ENCODE measurements at regions not wholly inside any gene's neighbourhood (a gene's known extent, or its start where the extent isn't known, plus 50 kb on each side); places are given as distances from the start of the nearest gene placed in this dataset.

DNA sequence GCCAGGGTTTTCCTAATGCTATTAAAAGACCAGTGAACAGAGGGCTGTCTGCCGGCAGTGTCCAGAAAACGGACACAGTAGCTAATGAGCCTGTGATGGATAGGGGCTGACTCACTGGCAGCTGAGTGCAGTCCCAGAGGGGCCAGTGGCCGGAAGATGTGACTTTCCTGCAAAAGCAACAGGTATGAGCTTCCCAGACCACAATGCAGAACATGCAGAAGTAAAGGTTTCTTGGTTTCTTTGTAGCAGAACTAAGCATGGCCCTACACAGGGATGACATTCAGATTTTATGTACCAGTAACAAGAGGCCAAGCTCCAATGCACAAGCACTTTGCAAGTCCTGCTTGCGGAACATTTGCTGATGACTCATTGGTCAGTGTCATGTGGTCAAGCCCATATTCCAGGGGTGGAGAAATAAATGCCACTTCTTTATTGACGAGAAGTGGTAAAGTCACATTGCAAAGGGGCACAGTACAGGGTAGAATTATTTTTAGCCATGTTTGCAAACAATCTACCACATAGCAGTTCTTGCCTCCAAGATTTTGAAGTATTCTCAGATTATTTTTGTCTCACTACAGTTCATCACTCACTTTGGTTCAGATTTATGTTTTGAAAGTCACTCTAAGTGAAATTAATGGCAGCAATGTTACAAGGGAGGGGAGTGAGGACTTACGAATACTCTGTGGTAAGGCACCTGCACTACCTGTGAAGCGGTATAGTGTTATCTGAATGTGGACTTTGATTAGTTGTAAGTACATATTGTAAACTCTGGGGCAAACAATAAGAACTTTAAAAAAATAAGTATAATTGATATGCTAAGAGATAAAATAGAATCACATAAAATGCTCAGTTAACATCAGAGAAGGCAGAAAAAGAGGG is 263.3 kb downstream of the ABHD5 start:
- ATAC-seq: no peak

DNA sequence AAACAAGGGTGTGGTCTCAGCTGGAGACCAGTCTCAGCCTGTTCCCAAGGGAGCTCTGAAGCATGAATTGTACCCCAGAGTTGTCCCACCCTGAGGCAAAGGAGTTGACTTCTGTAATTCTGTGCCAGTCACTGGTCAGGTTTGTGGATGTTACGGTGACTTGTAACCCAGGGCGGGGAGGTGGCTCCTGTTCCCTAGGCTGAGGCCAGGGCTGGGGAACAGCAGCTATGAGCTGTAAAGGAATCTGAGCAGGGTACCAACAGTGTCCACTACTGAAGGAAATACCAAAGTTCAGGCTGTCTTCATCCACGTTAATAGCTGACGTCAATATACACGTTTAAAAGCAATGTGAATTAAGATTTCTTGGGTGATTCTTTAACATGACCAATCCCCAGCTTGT is 266.2 kb downstream of the ABHD5 start:
- no peak for ATAC-seq

DNA sequence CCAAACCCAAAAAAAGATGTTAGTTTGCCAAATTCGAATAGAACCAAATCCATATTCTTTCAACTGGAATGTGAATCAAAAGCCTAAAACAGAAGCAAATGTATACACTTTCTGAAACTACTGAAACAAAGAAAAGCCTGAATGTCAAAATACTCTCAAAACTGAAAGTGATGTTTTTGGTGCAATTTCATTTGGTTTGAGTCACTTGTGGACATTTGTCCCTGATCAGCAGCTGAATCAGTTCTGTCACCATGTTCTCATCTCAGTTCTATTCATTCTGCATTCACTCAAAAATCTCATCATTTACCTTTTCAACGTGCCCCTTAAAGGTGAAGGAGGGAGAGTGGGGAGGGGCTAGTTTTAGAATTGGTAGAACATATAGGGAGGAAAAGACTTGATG is 266.8 kb downstream of the ABHD5 start:
- ATAC-seq: no peak

DNA sequence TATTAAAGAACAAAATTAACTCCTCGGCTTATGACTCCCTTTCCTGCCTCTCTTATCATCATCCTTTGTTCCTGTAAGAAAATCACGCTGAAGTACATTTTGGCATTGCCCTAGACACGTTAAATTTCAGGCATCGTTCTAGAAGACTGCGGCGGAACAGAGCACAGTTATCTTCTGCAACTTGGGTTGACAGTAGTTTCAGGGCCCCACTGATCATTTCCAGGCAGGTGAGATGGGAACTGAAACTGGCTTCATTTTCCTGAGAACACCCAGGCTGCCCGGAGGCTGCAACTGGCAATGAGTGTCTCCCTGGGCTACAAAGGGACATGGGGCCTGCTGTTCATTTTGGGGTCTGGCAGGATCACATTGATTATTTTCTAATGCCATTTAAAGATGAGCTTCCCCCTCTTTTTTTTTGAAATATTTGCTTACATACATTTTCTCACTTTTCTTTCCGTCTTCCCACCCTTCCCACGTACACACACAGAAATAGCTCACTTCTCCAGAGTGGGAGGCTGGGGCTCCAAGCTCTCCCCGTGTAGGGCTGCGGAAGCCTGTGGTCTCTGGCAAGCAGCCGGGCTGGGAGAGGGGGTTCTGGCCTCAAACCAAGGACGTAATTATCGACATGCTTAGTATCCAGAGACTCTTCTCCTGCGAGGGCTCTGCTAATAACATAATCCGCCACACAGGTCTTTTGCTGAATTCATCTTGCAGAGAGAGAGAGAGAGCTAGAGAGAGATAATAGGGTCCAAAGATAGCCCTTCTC is 267.4 kb downstream of the ABHD5 start:
- ATAC-seq: no peak

DNA sequence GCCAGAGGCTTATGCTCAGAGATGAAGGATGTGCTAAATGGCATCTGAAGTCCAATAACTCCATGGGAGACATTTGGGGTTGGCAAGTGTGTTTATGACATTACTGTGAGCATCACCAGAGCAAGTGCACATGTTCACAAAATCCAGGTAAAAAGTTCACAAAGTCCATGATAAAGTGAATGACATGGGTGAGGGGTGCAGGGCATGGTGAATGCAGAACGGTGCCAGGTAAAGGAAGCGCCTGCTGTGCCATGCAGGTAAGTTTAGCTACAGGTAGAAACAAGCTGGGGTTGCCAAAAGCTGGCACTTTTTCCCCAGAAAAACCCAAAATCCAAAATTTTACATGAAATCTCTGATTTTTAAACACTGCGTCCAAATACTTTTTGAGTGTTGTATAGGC is 268.2 kb downstream of the ABHD5 start:
- no peak for ATAC-seq

DNA sequence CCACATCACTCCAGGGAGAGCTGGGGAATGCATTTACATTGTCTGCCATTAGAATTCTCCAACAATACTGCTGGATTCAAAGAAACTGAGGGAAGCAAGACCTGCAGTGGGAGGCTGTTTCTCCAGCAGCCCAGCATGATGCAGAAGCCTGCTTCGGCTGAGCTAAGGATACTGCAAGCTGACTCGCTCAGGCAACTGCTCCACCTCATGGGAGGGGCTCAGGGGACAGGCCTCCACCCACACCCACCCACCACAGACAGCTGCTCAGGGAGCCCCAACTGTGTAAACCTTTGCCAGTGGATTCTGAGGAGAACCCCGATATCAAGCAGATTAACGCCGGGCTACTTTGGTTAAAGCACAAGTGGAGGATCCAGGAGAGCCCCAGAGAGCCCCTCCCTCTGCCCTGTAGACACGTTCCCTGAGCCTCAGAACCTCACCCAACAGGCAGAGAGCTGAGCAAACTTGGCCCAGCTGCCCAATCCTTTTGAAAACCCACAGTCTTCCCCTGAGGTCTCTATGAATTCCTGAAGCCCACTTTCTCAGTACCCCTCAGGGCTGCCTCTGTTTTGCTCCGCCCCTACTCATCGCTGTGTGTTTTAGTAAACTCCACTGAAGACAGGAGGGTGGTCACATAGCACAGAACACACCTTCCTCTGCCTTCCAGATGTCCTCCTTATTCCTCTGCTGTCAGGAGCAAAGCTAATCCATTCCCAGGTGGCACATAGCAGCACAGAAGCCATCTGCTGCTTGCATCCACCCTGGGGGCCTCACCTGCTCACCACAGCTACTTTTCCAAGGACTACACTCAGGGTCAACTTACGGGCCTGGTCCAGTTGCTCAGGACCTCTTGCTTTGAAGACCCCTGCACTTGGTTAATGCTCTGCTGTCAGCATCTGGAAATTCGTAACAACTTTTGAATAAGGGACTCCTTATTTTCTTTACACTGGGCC is 269.0 kb downstream of the ABHD5 start:
- no peak for ATAC-seq

DNA sequence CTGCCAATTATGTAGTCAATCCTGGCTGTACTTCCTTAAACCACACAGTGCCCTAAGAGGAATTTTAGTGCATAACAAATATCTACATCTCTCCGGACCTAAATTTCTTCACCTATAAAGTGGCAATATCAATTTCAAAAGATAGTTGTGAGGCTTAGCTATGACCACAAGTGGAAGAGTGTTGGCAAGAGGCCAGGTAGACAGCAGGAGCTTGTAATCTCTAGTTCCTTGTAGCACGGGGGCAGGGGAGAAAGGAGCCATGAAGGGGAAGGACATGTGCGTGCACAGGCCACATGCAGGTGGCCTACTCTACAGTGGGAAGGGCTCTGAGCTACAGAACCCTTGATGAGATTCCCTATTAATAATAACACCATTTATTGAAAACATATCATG is 269.7 kb downstream of the ABHD5 start:
- no peak for ATAC-seq

DNA sequence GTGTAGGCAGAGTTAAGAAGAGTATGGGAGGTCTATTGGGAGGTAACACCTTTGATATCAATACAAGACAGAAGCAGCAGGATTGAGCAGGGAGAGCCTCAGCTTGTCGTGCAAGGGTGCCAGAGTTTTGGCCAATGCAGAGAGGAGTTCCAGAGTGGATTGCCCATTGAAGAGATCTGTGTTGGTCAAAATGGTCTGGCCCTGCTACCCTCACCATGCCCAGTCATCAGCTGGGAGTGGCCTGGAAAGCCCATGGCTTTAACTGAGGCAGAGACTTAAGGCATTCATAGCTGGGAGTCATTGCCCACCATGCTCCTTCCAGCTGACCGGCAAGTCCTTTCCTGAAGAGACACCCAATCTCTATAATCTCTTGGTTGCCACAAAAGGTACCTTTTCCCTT is 271.3 kb downstream of the ABHD5 start:
- no peak for ATAC-seq

DNA sequence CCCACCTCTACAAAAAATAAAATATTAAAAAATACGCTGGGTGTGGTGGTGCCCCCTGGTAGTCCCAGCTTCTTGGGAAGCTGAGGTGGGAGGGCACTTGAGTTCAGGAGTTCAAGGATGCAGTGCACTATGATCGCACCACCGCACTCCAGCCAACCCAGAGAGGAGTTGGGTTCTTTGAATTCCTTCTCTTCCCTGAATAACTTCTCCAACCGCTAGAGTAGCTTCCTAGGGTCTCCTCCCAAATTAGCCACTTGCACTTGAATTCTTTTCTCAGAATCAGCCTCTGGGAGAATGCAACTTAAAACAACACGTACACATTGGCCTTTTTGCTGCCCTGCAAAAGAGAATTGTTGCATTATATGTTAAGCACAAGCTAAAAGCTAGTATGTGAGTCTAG is 272.5 kb downstream of the ABHD5 start:
- ATAC-seq: no peak

DNA sequence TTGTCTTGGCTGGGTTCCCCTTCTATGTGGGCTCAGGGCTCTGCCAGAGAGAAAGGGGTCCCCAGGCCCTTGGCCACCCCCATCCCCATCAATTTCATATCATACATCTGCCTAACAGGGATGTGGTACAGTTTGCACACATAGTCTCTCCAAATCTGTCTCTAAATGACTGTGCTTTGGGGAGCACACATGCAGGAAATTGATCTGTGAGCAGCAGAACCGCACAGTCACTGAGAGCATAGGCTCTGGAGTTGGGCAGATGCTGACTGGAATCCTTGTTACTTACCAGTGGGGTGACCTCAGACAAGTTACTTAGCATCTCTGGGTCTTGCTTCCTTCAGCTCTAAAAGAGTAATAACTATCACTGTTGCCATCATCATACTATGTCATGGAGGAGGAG is 273.9 kb downstream of the ABHD5 start:
- no peak for ATAC-seq

DNA sequence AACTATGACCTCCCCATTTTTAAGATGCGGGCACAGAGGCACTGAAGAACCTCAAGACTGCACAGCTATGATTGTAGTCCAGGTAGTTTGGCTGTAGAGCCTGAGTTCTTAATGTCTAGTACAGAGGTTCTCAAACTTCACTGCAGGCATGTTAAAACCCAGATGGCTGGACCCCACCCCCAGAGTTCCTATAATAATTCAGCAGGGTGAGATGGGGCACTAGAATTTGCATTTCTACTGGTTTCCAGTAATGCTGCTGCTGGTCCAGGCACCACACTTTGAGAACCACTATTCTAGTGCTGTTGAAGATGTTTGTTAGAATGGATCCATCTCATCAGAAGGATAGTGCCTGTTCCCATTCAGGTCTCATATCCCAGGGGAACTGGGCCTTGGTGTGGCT is 274.9 kb downstream of the ABHD5 start:
- no peak for ATAC-seq

DNA sequence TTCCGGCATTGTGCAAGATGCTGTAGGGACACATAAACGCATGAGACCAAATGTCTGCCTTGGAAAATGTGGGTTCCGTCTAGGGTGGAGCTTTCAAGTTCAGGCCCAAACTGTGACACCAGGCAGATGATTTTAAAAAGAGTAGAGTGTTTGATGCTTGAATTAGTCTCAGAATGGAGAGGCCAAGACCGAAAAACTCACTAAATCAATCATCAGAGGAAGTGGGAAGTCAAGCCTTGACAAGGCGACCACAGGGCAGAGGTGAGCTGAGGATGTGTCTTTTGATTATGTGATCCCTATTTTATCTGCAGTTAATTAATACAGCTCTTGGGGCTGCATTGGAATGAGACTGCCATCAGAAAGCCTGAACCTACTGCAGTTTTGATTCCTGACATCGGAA is 275.4 kb downstream of the ABHD5 start:
- ATAC-seq: no peak

DNA sequence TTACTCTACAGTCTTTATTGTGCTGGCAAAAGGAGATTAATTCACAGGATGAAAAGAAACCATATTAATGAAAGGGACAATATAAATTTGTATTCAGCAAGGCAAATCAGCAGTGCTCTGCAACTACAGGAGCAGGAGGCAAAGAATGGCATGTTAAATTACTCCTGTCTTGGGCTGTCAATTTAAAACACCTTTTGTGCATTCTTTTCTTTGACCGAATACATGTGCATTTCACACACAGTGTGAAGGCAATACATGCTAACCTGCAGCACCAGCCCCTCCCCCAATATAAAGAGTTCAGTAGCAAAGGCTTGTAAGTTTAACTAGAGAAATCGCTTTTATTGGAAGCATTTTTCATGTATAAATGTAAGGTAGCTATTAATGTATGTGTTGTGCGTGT is 275.2 kb upstream of the TOPAZ1 start:
- ATAC-seq: no peak

DNA sequence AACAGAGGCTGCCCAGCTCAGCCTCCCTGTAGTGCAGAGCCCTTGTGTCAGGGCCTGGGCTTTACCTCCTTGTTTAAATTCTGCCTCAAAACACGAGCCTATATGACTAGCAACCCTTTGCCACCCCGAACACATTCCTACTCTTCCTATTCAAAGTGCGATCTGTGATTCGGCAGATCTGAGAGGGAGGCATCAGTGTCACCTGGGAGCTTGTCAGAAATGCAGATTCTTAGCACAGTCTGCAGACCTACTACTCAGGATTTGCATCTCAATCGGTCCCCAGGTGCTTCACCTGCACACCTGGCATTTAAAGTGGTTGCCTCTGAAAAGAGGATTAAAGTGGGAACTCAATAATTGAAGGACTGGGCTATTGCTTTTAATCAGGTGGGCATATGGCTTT is 273.2 kb upstream of the TOPAZ1 start:
- no peak for ATAC-seq

DNA sequence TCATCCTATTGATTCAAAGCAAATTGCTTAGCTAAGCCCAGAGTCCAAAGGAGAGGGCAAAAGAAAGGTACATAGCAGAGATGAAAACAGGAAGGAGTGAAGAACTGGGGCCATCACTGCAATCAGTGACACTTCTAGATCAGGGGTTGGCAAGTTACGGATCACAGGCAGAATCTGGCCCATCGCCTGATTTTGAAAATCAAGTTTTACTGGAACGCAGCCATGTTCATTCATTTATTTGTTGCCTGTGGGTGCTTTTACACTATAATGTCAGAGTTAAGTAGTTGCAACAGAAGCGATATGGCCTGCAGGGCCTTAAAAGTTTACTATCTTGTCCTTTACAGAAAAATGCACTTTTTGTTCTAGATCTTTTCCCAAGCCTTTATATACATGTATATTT is 271.7 kb upstream of the TOPAZ1 start:
- ATAC-seq: no peak

DNA sequence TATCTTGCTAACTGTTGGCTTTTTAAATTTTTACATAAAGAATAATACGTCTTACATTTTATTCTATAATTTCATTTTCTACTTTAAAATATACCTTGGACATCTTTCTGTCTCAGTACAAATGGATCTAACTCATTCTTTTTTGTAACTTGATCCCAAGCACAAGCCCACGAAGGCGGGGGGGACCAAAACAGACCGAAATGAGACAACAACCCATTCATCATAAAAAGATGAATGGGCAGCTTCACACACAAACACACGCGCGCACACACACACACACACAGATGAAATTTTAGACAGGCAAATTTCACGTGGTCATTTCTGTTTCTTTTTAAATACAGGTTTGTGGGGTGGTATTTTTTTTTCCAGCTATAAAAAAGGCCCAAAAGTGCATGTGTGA is 271.3 kb upstream of the TOPAZ1 start:
- ATAC-seq: no peak

DNA sequence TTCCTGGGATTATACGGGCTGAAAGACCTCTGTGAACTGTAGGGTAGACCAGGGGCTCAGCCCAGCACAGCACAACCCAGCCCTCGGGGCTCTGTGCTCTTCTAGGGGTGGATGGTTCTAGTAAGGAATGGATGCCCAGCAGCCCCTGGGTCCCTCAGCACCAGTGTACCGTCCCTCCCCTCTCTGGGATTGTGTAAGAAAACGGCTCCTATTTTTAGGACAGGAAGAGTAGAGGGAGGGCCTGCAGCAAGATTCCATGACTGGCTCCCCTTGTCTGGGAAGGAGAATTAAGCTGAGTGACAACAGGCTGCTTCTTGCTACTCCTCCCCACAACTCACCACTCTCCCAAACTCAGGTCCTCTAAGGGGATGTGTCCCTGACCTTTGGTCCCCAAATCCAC is 270.8 kb upstream of the TOPAZ1 start:
- ATAC-seq: no peak

DNA sequence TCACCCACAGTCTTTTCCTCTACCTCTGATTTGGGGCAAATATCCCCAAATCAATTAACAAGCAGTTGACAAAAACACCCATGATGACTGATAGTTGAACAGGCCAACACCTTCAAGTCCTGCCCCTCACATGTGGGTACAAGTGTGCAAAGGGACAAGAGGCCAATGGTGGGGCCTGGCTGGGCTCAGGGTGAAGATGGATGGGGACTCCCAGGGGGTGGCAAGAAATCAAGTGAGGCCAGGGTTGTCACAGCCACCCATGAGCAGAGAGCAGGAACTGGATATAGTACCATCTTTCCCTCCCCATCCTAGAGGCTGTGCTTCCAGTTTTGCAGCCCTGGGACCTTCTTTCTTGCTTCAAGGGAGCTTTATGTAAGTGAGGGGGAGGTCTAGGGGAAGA is 270.2 kb upstream of the TOPAZ1 start:
- ATAC-seq: no peak

DNA sequence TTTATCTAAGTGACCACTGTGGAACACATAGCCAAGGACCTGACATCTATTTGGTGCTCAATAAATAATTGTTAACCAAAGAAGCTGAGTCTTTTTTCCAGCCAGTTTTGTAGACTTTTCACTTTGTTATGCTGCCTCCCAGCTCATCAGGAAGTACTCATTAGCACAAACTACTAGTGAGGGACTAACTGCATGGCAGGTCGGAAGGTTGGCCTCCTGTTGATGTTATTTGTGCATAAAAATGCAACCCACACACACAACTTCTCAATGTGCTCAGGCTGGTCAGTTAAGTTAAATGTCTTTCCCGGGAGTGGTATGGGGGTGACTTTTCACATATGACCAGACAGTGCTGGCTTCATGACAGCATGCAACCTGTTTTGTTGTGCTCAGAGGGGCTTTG is 263.0 kb upstream of the TOPAZ1 start:
- ATAC-seq: no peak

DNA sequence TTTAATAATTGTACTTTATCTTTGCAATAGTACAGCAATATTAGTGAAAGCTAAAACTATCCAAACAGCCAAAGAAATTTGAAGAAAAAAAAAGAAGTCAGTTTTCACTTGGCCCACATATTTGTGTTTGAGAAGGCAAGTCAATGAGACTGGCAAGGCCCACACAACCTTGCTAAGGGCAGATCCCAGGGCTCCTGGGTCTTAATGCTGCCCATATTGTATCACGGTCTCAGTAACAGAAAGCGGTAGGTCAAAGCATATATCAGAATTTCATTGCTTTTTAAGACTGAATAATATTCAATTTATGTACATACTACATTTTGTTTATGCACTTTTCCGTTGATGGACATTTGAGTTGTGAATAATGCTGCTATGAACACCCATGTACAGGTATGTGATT is 262.0 kb upstream of the TOPAZ1 start:
- ATAC-seq: no peak

DNA sequence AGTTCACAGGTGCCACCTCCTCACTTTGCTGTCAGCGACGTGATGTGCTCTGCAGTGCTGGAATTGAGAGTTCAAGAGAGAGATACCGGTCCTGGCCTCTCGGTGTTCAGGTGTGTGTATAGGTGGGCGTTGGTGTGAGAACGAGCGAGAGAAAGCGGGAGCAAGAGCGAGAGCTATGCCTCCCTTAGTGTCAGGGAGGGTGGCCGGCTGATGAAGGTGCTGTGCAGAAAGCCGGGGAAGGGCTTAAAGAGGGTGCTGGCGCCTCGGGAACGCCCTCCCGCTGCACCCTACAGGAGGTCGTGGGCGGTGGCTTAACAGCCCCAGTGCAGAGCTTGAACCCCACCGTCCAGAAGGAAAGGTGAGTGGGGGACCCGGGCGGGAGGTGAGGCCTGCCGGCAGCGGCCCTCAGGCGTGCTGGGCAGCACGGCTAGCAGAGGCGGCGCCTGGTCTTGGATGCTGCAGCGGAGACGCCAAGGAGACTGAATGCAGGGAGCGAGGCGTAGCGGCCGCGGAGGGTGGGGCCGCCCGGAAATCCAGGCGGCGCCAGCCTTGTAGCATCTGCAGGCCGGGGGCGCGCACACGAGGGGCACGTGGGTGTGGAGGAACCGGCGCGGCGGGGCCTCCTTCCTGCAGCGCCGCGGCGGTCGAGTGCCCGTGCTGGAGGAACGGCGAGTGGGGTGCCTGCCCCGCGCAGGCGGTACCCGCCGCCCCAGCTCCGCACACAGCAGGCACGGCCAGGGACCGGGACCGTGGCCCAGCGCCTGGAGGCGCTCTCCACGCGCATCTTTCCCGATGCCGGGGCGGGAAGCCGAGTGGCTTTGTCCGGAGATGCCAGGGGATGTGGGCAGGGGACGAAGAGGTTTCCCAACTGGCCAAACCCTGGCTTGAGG is 246.8 kb upstream of the TOPAZ1 start:
- ATAC-seq: peak; percentile 44

Measured in esophagus mucosa (tissue), 1 donor.